CD4-positive, alpha-beta memory T cell (primary cell): ENCODE measurements at regions not wholly inside any gene's neighbourhood (a gene's known extent, or its start where the extent isn't known, plus 50 kb on each side); places are given as distances from the start of the nearest gene placed in this dataset.

ENCODE experiments used
- CTCF ChIA-PET: fragments of 350-600 bp; sonication (Branson Sonifier 250); formaldehyde crosslinking; loops from one replicate; lab custom pipeline; 2021; ENCODE audit warnings: inconsistent platforms; ENCODE audit not compliant: partially characterized antibody; lab: Charles Lee
- POLR2A ChIA-PET: fragments of 350-600 bp; sonication (Branson Sonifier 250); formaldehyde crosslinking; loops from one replicate; lab custom pipeline; 2021; ENCODE audit not compliant: partially characterized antibody; lab: Charles Lee
- DNase-seq, 5 donors: peaks; one replicate each; pipeline versions ENCODE4 v3.0.0 to v3.0.0-alpha.2; 2020 to 2022; ENCODE audit warnings: mixed read lengths in 1 of 5
- H3K27ac ChIP-seq: one replicate; pipeline ENCODE4 v1.7.0; 2013; ENCODE audit warnings: low read depth, low read length
- H3K27me3 ChIP-seq: 2 replicates; pipeline ENCODE4 v1.7.0; 2013; ENCODE audit warnings: mild to moderate bottlenecking, low read length, moderate library complexity; ENCODE audit not compliant: insufficient read depth
- H3K36me3 ChIP-seq: 2 replicates; pipeline ENCODE4 v1.7.0; 2013; ENCODE audit warnings: mild to moderate bottlenecking, low read length, moderate library complexity; ENCODE audit not compliant: insufficient read depth
- H3K4me1 ChIP-seq: 2 replicates; pipeline ENCODE4 v1.7.0; 2013; ENCODE audit warnings: mild to moderate bottlenecking, low read length, moderate library complexity; ENCODE audit not compliant: insufficient read depth
- H3K4me3 ChIP-seq, 2 donors: one replicate each; pipeline ENCODE4 v1.7.0; 2013; ENCODE audit warnings: low read length in 2 of 2, mild to moderate bottlenecking in 1 of 2
- H3K9me3 ChIP-seq, 2 donors: one replicate each; pipeline ENCODE4 v1.7.0; 2013; ENCODE audit warnings: low read length in 2 of 2, control low read depth in 1 of 2; ENCODE audit not compliant: control insufficient read depth in 1 of 2
- H3K27ac Mint-ChIP-seq, 7 donors: one replicate each; pipeline ENCODE4 v1.8.0; 2020 to 2021; ENCODE audit warnings: mixed read lengths in 7 of 7, mild to moderate bottlenecking in 6 of 7, inconsistent platforms in 3 of 7, moderate library complexity in 3 of 7
- H3K27me3 Mint-ChIP-seq, 2 donors: one replicate each; pipeline ENCODE4 v1.8.0; 2020 to 2021; ENCODE audit warnings: mixed read lengths in 2 of 2
- H3K36me3 Mint-ChIP-seq, 2 donors: one replicate each; pipeline ENCODE4 v1.8.0; 2020 to 2021; ENCODE audit warnings: mixed read lengths in 2 of 2, inconsistent platforms in 1 of 2, mild to moderate bottlenecking in 1 of 2
- H3K4me1 Mint-ChIP-seq, 4 donors: one replicate each; pipeline ENCODE4 v1.8.0; 2020 to 2021; ENCODE audit warnings: mixed read lengths in 4 of 4, mild to moderate bottlenecking in 1 of 4
- H3K4me3 Mint-ChIP-seq, 8 donors: one replicate each; pipeline ENCODE4 v1.8.0; 2020 to 2021; ENCODE audit warnings: mixed read lengths in 8 of 8, mild to moderate bottlenecking in 7 of 8, moderate library complexity in 6 of 8, inconsistent platforms in 3 of 8
- H3K9me3 Mint-ChIP-seq, 8 donors: one replicate each; pipeline ENCODE4 v1.8.0; 2020 to 2021; ENCODE audit warnings: mixed read lengths in 8 of 8, mild to moderate bottlenecking in 5 of 8, inconsistent platforms in 3 of 8, moderate library complexity in 1 of 8
- intact Hi-C: fragments of 100-400 bp; cut with micrococcal nuclease; formaldehyde crosslinking; loops from one replicate; pipeline ENCODE4 v1.15.1; 2023

DNA sequence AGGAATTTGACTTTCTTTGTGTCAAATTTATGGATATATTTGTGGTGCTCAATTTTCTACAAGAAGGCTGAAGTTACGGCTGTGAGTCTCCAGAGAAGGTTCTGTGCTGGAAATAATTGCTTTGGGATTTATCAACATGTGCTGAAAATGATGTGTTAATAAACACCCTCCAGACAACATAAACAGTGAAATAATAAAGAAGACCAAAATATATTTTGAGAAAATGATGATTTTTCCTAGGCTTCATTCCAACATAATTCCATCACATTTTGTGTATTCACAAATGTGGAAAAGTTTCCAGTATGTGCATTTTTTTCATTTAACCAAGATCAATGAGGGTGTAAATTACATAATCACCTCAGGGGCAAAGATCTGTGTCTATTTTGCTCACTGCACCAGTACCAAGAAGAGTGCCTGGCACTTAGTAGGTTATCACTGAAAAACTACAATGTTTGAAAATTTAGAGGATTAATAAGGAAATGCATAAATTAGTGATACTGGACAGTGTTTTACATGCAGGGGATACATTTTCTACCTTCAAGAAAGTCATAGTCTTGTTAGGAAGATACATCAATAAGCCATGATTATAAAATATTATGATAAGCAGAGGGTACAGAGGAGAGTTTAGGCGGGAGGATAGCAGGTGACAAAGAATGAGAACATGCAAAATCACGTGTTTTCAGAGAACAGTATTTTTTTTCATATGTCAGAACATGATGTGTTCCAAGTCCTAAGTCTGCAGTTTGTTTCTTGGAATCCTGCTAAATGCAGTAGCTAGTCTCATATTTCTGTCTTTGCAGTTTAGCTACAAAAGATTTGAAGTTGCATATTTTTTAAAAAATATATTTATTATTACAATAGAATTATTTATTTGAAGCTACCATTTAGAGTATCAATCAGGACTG lies 127.6 kb upstream of the DLGAP1 start:
- no peaks in the 10 kb centered on the region for H3K36me3 ChIP-seq
- ChIA-PET POLR2A (no interaction called here), CTCF (no interaction called here)
- no peaks in the 10 kb centered on the region for H3K4me1 ChIP-seq
- Mint-ChIP-seq H3K27ac (no peak overlapping the region), H3K4me3 (no peak overlapping the region), H3K9me3 (peaks cover 2 to 30% (median 21%) of the 10 kb centered on the region in 8 donors), H3K4me1 (no peaks in the 10 kb centered on the region), H3K27me3 (no peaks in the 10 kb centered on the region), H3K36me3 (no peaks in the 10 kb centered on the region)
- DNase-seq, result no peak
- intact Hi-C loops, result no loop called here
- H3K27me3 ChIP-seq, result no peaks in the 10 kb centered on the region
- no peak overlapping the region for H3K27ac ChIP-seq
- H3K4me3 ChIP-seq, result no peak overlapping the region
- H3K9me3 ChIP-seq, result peaks cover 0 to 1% of the 10 kb centered on the region in 2 donors

DNA sequence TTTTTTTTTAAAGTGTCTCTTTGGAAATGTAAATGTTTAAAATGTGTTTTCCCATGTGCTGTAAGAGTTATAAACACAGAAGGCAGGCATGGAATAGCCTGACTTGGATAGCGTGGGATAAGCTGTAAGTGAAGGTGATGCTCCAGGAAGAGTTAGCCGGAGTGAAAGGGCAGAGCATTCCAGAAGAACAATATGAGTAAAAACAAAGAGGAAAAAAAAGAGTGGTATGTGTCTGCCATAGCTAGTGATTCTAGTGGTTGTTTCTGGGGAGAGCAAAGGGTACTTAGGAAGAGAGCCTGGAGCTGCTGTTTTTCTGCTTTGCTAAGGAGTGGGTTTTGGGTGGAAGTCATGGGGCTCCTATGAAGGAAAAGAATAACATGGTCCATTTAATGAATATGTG lies 126.9 kb upstream of the DLGAP1 start:
- no peaks in the 10 kb centered on the region for H3K4me1 Mint-ChIP-seq

DNA sequence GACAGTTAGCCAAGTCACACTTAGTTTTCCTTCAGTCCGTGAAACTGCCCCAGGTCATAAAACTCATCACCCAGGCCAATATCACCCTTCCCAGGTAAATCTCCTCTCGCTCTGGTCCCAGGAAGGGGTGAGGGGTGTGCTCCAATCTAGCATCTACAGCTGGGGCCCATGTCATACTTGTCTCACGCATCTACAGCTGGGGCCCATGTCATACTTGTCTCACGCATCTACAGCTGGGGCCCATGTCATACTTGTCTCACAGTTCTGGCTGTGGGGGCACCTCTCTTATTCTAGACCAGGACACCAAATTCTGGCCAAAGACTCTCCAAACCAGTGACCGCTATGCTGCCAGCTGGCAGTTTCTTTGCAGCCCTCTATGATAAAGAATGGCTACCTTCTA lies 123.3 kb upstream of the DLGAP1 start:
- no peak overlapping the region for H3K4me3 ChIP-seq
- no peak for DNase-seq
- Mint-ChIP-seq H3K36me3 (no peaks in the 10 kb centered on the region), H3K4me1 (no peaks in the 10 kb centered on the region), H3K27ac (no peak overlapping the region), H3K27me3 (no peaks in the 10 kb centered on the region), H3K9me3 (peaks cover 2 to 55% (median 40%) of the 10 kb centered on the region in 8 donors), H3K4me3 (no peak overlapping the region)
- H3K9me3 ChIP-seq, result peaks cover 0 to 3% of the 10 kb centered on the region in 2 donors
- POLR2A ChIA-PET, result no interaction called here
- H3K27me3 ChIP-seq, result no peaks in the 10 kb centered on the region
- CTCF ChIA-PET, result no interaction called here
- H3K4me1 ChIP-seq, result no peaks in the 10 kb centered on the region
- no peaks in the 10 kb centered on the region for H3K36me3 ChIP-seq
- H3K27ac ChIP-seq, result no peak overlapping the region
- intact Hi-C loops, result no loop called here

More for the DNA sequence above, 126.9 kb upstream of the DLGAP1 start:
- H3K36me3 Mint-ChIP-seq, result no peaks in the 10 kb centered on the region
- H3K36me3 ChIP-seq, result no peaks in the 10 kb centered on the region
- H3K27ac ChIP-seq, result no peak overlapping the region
- no peak for DNase-seq
- intact Hi-C loops, result no loop called here
- H3K9me3 Mint-ChIP-seq, result peaks cover 2 to 37% (median 27%) of the 10 kb centered on the region in 8 donors
- no peak overlapping the region for H3K4me3 ChIP-seq
- H3K27me3 Mint-ChIP-seq, result no peaks in the 10 kb centered on the region
- no peaks in the 10 kb centered on the region for H3K4me1 ChIP-seq
- no peak overlapping the region for H3K27ac Mint-ChIP-seq
- CTCF ChIA-PET, result no interaction called here
- no peaks in the 10 kb centered on the region for H3K27me3 ChIP-seq
- no peak overlapping the region for H3K4me3 Mint-ChIP-seq
- POLR2A ChIA-PET, result no interaction called here
- H3K9me3 ChIP-seq, result peaks cover 0 to 3% of the 10 kb centered on the region in 2 donors

DNA sequence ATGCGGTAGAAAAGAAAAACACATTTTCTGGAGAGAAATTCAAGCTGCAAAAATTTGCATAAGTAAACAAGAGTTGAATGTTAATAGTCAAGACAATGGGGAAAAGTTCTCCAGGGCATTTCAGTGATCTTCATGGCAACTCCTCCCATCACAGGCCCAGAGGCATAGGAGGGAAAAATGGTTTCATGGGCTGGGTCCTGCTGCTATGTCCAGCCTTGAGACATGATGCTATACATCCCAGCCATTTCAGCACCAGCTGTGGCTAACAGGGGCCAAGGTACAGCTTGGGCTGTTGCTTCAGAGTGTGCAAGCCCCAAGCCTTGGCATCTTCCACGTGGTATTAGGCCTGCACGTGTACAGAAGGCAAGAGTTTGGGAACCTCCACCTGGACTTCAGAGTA lies 118.6 kb upstream of the DLGAP1 start:
- no peak for DNase-seq
- H3K27me3 ChIP-seq, result no peaks in the 10 kb centered on the region
- H3K9me3 Mint-ChIP-seq, result peaks cover 0 to 48% (median 33%) of the 10 kb centered on the region in 8 donors
- no peak overlapping the region for H3K4me3 ChIP-seq
- ChIA-PET POLR2A (no interaction called here), CTCF (no interaction called here)
- no peak overlapping the region for H3K27ac Mint-ChIP-seq
- H3K27me3 Mint-ChIP-seq, result no peaks in the 10 kb centered on the region
- no peak overlapping the region for H3K27ac ChIP-seq
- intact Hi-C loops, result no loop called here
- H3K36me3 Mint-ChIP-seq, result no peaks in the 10 kb centered on the region
- H3K4me1 Mint-ChIP-seq, result no peaks in the 10 kb centered on the region
- no peak overlapping the region for H3K4me3 Mint-ChIP-seq
- H3K36me3 ChIP-seq, result no peaks in the 10 kb centered on the region
- H3K4me1 ChIP-seq, result no peaks in the 10 kb centered on the region
- peaks cover 0 to 3% of the 10 kb centered on the region in 2 donors for H3K9me3 ChIP-seq

DNA sequence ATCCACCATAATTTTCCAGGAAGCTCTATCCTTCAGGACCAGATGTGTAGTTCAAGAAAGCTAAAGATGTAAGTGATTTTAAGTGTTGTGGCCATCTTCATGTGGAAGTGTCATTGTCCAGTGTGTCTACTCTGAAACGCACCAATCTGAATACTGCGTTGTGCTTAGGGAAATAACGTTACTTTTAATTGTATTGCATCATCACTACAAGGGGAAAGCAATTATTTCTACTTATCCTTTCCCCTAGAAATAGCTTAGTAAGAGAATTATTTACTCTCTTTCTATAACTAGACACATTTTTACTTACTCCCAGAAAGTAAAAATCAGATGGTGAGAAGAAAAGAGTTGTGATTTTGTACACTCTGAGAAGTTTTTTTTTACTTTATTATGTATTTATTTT lies 102.4 kb upstream of the DLGAP1 start:
- Histone ChIP-seq H3K36me3 (no peaks in the 10 kb centered on the region), H3K4me3 (no peak overlapping the region), H3K4me1 (no peaks in the 10 kb centered on the region), H3K9me3 (no peaks in the 10 kb centered on the region), H3K27ac (no peak overlapping the region), H3K27me3 (no peaks in the 10 kb centered on the region)
- POLR2A ChIA-PET, result no interaction called here
- H3K4me3 Mint-ChIP-seq, result no peak overlapping the region
- CTCF ChIA-PET, result no interaction called here
- no peak overlapping the region for H3K27ac Mint-ChIP-seq
- peaks cover 3 to 20% (median 7%) of the 10 kb centered on the region in 8 donors for H3K9me3 Mint-ChIP-seq
- DNase-seq, result no peak
- H3K36me3 Mint-ChIP-seq, result no peaks in the 10 kb centered on the region
- intact Hi-C loops, result no loop called here
- no peaks in the 10 kb centered on the region for H3K27me3 Mint-ChIP-seq
- H3K4me1 Mint-ChIP-seq, result no peaks in the 10 kb centered on the region

DNA sequence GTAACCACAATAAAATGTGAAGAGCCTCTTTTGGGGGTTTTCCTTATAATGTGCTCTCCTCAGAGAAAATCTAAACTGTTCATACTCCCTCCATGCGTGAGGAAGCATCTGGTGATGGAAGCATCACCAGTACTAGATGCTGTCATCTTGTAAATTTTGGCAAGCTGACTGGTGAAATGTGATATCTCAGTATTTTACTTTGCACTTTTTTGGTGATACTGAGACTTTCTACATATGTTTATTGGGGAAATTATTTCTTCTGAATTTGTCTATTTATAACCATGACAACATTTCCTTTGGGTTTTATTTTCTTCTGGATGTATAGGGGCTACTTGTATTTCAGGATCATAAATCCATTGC lies 95.9 kb upstream of the DLGAP1 start:
- Mint-ChIP-seq H3K9me3 (peaks cover 0 to 12% (median 4%) of the 10 kb centered on the region in 8 donors), H3K4me1 (no peaks in the 10 kb centered on the region), H3K27ac (no peak overlapping the region), H3K27me3 (no peaks in the 10 kb centered on the region), H3K4me3 (no peak overlapping the region), H3K36me3 (no peaks in the 10 kb centered on the region)
- Histone ChIP-seq H3K27ac (no peak overlapping the region), H3K9me3 (no peaks in the 10 kb centered on the region), H3K27me3 (no peaks in the 10 kb centered on the region), H3K4me3 (no peak overlapping the region), H3K36me3 (no peaks in the 10 kb centered on the region), H3K4me1 (no peaks in the 10 kb centered on the region)
- DNase-seq, result no peak
- intact Hi-C loops, result no loop called here
- ChIA-PET CTCF (no interaction called here), POLR2A (no interaction called here)

- Histone ChIP-seq H3K27ac (no peak overlapping the region), H3K9me3 (no peaks in the 10 kb centered on the region), H3K4me3 (no peak overlapping the region), H3K4me1 (no peaks in the 10 kb centered on the region), H3K27me3 (no peaks in the 10 kb centered on the region), H3K36me3 (no peaks in the 10 kb centered on the region)
- ChIA-PET POLR2A (no interaction called here), CTCF (no interaction called here)
- H3K4me3 Mint-ChIP-seq, result no peak overlapping the region
- H3K36me3 Mint-ChIP-seq, result no peaks in the 10 kb centered on the region
- H3K27ac Mint-ChIP-seq, result no peak overlapping the region
- intact Hi-C loops, result no loop called here
- DNase-seq, result no peak
- peaks cover 0 to 14% (median 6%) of the 10 kb centered on the region in 8 donors for H3K9me3 Mint-ChIP-seq
- H3K27me3 Mint-ChIP-seq, result no peaks in the 10 kb centered on the region
- no peaks in the 10 kb centered on the region for H3K4me1 Mint-ChIP-seq
Measured at GRCh38 chr18:4549164-4549872, 94.2 kb upstream of the DLGAP1 start.
